HG02623 (cell line): ENCODE measurements at regions not wholly inside any gene's neighbourhood (a gene's known extent, or its start where the extent isn't known, plus 50 kb on each side); places are given as distances from the start of the nearest gene placed in this dataset.

ENCODE experiments used
- ATAC-seq: cut with Tn5 transposase; IDR thresholded peaks from one replicate; pipeline ENCODE4 v1.9.1; 2021; ENCODE audit warnings: moderate library complexity; ENCODE audit not compliant: unreplicated experiment

GRCh38 chr1:184302346-184302745 is 84.5 kb upstream of the C1orf21 start:
- ATAC-seq, result no peak

- no peak for ATAC-seq
These were observed 76.5 kb upstream of the C1orf21 start for GRCh38 chr1:184310157-184310819.

- ATAC-seq, result no peak
These were observed 75.2 kb upstream of the C1orf21 start for GRCh38 chr1:184311580-184311979.

DNA sequence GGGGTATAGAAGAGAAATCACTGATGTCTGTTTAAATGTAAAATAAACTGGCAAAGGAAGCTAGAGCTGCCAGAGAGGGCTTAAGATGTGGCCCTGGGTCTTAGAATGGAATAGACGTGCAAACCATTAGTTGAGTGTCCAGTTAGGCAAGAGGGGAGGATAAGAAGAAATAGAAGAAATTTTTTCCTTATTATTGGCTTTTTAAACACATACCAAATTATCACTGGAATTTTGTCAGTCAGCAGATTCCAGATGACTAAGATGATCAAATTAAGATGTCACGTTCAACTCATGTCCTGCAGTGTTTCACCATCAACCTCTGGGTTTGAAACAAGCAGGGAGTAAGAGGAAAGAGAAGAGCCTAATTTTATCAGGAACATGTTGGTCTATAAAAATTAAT is 71.6 kb upstream of the C1orf21 start:
- ATAC-seq, result no peak

DNA sequence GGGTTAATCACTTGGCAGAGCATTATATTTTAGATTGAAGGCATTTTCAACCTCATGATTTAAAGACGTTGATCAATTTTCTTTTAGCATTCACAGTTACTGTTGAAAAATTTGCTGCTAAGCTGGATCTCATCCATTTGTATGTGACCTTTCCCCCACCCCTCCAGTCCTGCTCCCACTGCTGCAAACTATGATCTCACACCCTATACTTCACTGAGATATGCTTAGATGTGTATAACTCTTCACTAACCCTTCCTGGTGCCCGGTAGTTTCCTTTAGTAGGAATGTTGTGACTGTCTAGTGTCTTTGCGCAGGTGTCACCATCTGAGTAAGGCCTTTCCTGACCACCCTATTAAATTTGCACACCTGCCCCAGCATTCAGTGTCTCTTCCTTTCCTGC is 67.0 kb upstream of the C1orf21 start:
- no peak for ATAC-seq

GRCh38 chr1:184322253-184322652 is 64.6 kb upstream of the C1orf21 start:
- ATAC-seq, result no peak

GRCh38 chr1:184324972-184325371 is 61.9 kb upstream of the C1orf21 start:
- no peak for ATAC-seq

DNA sequence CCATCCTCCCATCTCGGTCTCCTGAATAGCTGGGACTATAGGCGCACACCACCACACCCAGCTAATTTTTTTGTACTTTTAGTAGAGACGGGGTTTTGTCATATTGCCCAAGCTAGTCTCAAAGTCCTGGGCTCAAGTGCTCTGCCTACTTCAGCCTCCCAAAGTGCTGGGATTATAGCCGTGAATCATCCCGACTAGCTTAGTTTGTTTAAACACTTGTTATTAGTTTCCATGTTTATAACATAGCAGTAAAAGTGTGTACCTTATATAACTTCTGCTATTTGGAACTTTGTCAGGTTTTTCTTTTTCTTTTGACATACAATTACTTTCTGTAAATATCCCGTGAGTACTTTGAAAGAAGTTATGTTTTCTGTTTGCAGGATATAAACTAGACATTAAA is 60.6 kb upstream of the C1orf21 start:
- no peak for ATAC-seq

DNA sequence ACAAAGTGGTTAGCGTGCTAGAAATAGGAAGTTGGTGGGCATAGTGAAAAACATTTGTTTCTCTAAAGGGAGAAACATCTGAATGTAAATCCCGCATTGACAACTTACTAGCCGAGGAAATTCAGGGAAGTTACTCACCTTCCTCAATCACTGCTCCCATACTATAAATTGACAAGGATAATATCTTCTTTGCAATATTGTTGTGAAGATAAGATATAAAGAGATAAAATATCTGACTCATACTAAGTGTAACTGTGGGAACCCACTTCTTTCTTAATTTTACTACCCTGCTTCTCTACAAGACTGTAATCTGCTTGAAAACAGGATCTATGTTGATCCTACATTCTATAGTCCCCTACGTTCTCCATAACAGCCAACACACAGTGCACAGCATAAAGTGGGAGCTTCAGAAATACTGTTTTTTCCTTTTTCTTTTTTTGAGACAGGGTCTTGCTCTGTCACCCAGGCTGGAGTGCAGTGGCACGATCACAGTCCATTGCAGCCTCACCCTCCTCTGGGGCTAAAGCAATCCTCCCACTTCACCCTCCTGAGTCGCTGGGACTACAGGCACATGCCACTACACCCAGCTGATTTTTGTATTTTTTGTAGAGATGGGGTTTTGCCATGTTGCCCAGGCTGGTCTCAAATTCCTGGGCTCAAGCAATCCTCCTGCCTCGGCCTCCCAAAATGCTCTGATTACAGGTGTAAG is 57.4 kb upstream of the C1orf21 start:
- no peak for ATAC-seq

DNA sequence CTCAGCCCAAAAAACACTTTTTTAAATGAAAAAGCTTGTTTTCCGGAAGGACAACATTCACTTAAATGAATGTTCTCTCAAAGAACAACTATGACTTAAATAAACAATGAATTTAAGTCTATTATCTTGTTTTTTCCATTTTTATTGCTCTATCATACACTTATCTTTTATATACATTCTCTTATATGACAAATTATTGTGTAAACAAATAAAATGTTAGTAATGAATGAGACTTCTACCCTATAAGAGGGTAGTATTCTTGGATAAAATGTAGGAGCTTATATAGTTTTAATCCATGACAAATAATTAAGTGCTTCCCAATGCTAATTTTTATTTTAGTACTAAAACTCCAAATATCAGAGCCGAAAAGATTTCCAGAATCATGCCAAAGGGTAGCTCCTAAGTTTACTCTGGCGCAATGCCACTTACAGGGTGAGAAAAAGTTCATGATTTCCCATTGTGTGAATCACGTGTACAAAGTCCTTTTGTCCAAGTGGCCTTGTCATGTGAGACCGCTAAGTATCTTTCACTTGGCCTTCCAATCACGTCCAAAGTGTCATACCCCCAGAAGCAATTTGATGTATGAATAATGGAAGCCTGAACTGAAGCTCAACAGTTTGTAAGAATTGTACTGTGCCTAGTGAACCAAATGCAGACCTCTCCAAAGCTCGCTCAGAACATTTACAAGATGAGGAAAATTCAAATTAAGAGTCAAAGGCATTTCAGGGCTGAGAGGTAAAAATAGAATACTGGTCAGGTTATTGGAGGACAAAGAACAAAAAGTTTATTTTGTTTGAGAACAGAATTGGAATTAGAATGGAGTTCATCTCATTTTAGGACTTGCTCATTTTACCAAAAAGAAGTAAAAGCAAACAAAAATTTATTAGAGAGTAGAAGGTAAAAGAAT is 56.6 kb upstream of the C1orf21 start:
- ATAC-seq, result no peak

- no peak for ATAC-seq
These were observed 56.0 kb upstream of the C1orf21 start for GRCh38 chr1:184330875-184331274.
